Neural progenitor cell (in vitro differentiated cells): ENCODE measurements at regions not wholly inside any gene's neighbourhood (a gene's known extent, or its start where the extent isn't known, plus 50 kb on each side); places are given as distances from the start of the nearest gene placed in this dataset.

Experiments
- CTCF ChIP-seq: fragments of 200-600 bp; sonication (generic); IDR thresholded peaks from 2 replicates; pipeline ENCODE4 v1.5.1; 2017; ENCODE audit warnings: antibody characterized with exemption, mild to moderate bottlenecking
- EZH2 ChIP-seq: fragments of 200-600 bp; sonication (generic); IDR thresholded peaks from 2 replicates; pipeline ENCODE4 v1.6.1; 2017; ENCODE audit warnings: antibody characterized with exemption, mild to moderate bottlenecking, moderate library complexity

GRCh38 chr13:65889368-65889767, 1340.8 kb downstream of the PCDH9 start:
- TF ChIP-seq CTCF = no peak
- TF ChIP-seq EZH2 = no peak
